ENCODE measurements at regions not wholly inside any gene's neighbourhood (a gene's known extent, or its start where the extent isn't known, plus 50 kb on each side); places are given as distances from the start of the nearest gene placed in this dataset.

- DNase-seq = no peak
These were observed 715.0 kb upstream of the ADAMTS5 start for GRCh38 chr21:27681841-27682240.

- DNase-seq = no peak
These were observed 714.1 kb upstream of the ADAMTS5 start for GRCh38 chr21:27681038-27681437.

GRCh38 chr21:27680181-27680580 lies 713.3 kb upstream of the ADAMTS5 start:
- DNase-seq = no peak

- DNase-seq = no peak
These were observed 711.6 kb upstream of the ADAMTS5 start for GRCh38 chr21:27678511-27678910.

GRCh38 chr21:27677546-27677945 lies 710.7 kb upstream of the ADAMTS5 start:
- no peak for DNase-seq

- no peak for DNase-seq
These were observed 708.4 kb upstream of the ADAMTS5 start for GRCh38 chr21:27675306-27675705.

GRCh38 chr21:27674041-27674615 lies 707.2 kb upstream of the ADAMTS5 start:
- DNase-seq = no peak

GRCh38 chr21:27673581-27673980 lies 706.7 kb upstream of the ADAMTS5 start:
- DNase-seq = no peak

GRCh38 chr21:27671207-27671606 lies 704.3 kb upstream of the ADAMTS5 start:
- no peak for DNase-seq

- DNase-seq = no peak
These were observed 686.6 kb upstream of the ADAMTS5 start for GRCh38 chr21:27653481-27653880.

GRCh38 chr21:27649762-27650161 lies 682.9 kb upstream of the ADAMTS5 start:
- DNase-seq = no peak

- DNase-seq = no peak
These were observed 682.4 kb upstream of the ADAMTS5 start for GRCh38 chr21:27649323-27649722.

- DNase-seq = no peak
These were observed 681.7 kb upstream of the ADAMTS5 start for GRCh38 chr21:27648560-27648959.

GRCh38 chr21:27647921-27648320 lies 681.0 kb upstream of the ADAMTS5 start:
- DNase-seq = no peak

- DNase-seq = no peak
These were observed 680.5 kb upstream of the ADAMTS5 start for GRCh38 chr21:27647401-27647800.

GRCh38 chr21:27646691-27647090 lies 679.8 kb upstream of the ADAMTS5 start:
- DNase-seq = no peak

- no peak for DNase-seq
These were observed 679.2 kb upstream of the ADAMTS5 start for GRCh38 chr21:27646056-27646455.

- DNase-seq = no peak
These were observed 678.4 kb upstream of the ADAMTS5 start for GRCh38 chr21:27645285-27645684.

GRCh38 chr21:27643326-27643725 lies 676.4 kb upstream of the ADAMTS5 start:
- no peak for DNase-seq

GRCh38 chr21:27639286-27639685 lies 672.4 kb upstream of the ADAMTS5 start:
- DNase-seq = no peak

GRCh38 chr21:27636656-27637055 lies 669.8 kb upstream of the ADAMTS5 start:
- DNase-seq = no peak

GRCh38 chr21:27633631-27634030 lies 666.7 kb upstream of the ADAMTS5 start:
- no peak for DNase-seq

GRCh38 chr21:27631471-27631870 lies 664.6 kb upstream of the ADAMTS5 start:
- DNase-seq = no peak

- no peak for DNase-seq
These were observed 655.7 kb upstream of the ADAMTS5 start for GRCh38 chr21:27622631-27623030.

- DNase-seq = no peak
These were observed 647.3 kb upstream of the ADAMTS5 start for GRCh38 chr21:27614231-27614630.

All from occipital lobe (tissue), 1 donor.